DND-41 (cell line): ENCODE measurements at regions not wholly inside any gene's neighbourhood (a gene's known extent, or its start where the extent isn't known, plus 50 kb on each side); places are given as distances from the start of the nearest gene placed in this dataset.

Experiments used
- ATAC-seq: fragments of 200-7000 bp; cut with Tn5 transposase; 3 replicates; pipeline ENCODE4 v1.9.1; 2021; ENCODE audit warnings: low read depth; ENCODE audit not compliant: insufficient read depth
- DNase-seq: peaks from one replicate; pipeline ENCODE4 v3.0.0-alpha.2; 2020
- H2AFZ ChIP-seq: 2 replicates; pipeline ENCODE4 v1.6.0; 2012; ENCODE audit warnings: low read depth, low read length
- H3K27ac ChIP-seq: 2 replicates; pipeline ENCODE4 v1.5.1; 2012; ENCODE audit warnings: low read length, inconsistent platforms
- H3K27me3 ChIP-seq: fragments of 200-600 bp; sonication (generic); 2 replicates; pipeline ENCODE4 v1.6.0; 2012; ENCODE audit warnings: low read length, mild to moderate bottlenecking, inconsistent platforms; ENCODE audit not compliant: insufficient read depth, poor library complexity
- H3K36me3 ChIP-seq: 2 replicates; pipeline ENCODE4 v1.5.1; 2012; ENCODE audit warnings: low read length, inconsistent platforms; ENCODE audit not compliant: insufficient read depth
- H3K4me1 ChIP-seq: 2 replicates; pipeline ENCODE4 v1.5.1; 2012; ENCODE audit warnings: mild to moderate bottlenecking, low read length; ENCODE audit not compliant: insufficient read depth
- H3K4me2 ChIP-seq: 2 replicates; pipeline ENCODE4 v1.6.0; 2012; ENCODE audit warnings: mild to moderate bottlenecking, moderate library complexity, low read length, inconsistent platforms; ENCODE audit not compliant: insufficient read depth
- H3K4me3 ChIP-seq, 2 experiments: fragments of 200-600 bp in 1 of 2; shearing (Covaris generic) in 1 of 2; 2 replicates each; pipeline ENCODE4 v1.5.1; 2012 to 2016; ENCODE audit warnings: inconsistent platforms in 2 of 2, low read length in 2 of 2, mild to moderate bottlenecking in 2 of 2, low read depth in 1 of 2, moderate library complexity in 1 of 2
- H3K79me2 ChIP-seq: 2 replicates; pipeline ENCODE4 v1.6.0; 2012; ENCODE audit warnings: low read length, inconsistent platforms; ENCODE audit not compliant: insufficient read depth
- H3K9ac ChIP-seq: 2 replicates; pipeline ENCODE4 v1.6.0; 2012; ENCODE audit warnings: low read depth, mild to moderate bottlenecking, inconsistent platforms, low read length, moderate library complexity
- H3K9me3 ChIP-seq: 2 replicates; pipeline ENCODE4 v1.5.1; 2012; ENCODE audit warnings: low read length, moderate library complexity, mild to moderate bottlenecking, inconsistent platforms; ENCODE audit not compliant: insufficient read depth, severe bottlenecking
- H4K20me1 ChIP-seq: 2 replicates; pipeline ENCODE4 v1.6.0; 2012; ENCODE audit warnings: low read length; ENCODE audit not compliant: insufficient read depth
- CTCF ChIP-seq: IDR thresholded peaks from 2 replicates; pipeline ENCODE4 v1.5.1; 2012; ENCODE audit warnings: borderline replicate concordance, low read length, moderate library complexity, mild to moderate bottlenecking; ENCODE audit not compliant: poor library complexity, severe bottlenecking; ENCODE audit errors: extremely low read depth
- EZH2 ChIP-seq: IDR thresholded peaks from 3 replicates; pipeline ENCODE4 v1.6.1; 2012; ENCODE audit warnings: borderline replicate concordance, low read depth, mild to moderate bottlenecking, moderate library complexity, low read length, inconsistent platforms; ENCODE audit not compliant: severe bottlenecking

DNA sequence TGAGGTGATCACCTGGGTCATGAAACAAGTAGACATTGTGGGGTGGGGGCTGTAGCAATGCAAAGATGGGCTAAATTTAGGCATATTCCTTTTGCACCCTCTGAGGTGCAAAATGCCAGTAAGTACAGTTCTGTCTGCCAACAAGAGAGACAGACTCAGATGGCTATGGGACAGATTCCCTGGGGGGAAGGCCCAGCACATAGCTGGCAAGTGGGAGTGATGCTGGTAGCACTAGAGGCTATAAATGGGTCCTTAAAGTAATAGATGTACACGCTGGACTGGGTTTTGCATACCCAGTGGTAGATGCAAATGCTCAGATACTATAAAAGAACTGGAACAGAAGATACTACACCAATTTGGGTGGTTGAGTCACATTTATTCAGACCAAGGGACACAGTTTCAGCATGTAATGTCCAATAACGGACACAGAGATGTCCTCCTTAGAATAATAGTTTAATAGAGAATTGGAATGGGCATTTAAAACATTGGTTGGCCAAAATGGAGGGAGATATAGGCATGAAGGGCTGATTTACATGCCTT lies 67.4 kb upstream of the RNU6-1 start:
- ATAC-seq (no peak), DNase-seq (no peak)
- Histone ChIP-seq H3K27me3 (no peaks in the 10 kb centered on the region), H3K36me3 (no peaks in the 10 kb centered on the region), H3K79me2 (no peaks in the 10 kb centered on the region), H3K27ac (no peak overlapping the region), H3K9me3 (peaks cover 7% of the 10 kb centered on the region), H3K4me2 (no peak overlapping the region), H3K9ac (no peak overlapping the region), H3K4me3 (no peak overlapping the region), H4K20me1 (no peaks in the 10 kb centered on the region), H2AFZ (no peak overlapping the region), H3K4me1 (no peaks in the 10 kb centered on the region)
- no peak for TF ChIP-seq EZH2
- TF ChIP-seq CTCF: no peak

DNA sequence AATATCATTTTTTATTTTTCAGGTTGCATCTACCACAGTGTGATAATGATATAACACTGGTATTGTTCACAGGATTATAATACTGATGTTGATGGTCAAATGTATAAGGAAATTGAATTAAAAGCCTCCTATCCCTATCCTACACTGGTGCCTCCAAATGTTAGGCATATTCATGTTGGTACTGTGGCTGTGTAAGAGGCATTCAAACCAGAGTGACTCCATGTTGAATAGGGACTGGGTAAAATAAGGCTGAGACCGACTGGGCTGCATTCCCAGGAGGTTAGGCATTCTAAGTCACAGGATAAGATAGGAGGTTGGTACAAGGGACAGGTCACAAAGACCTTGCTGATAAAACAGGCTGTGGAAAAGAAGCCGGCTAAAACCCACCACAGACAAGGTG lies 68.9 kb upstream of the RNU6-1 start:
- DNase-seq (no peak), ATAC-seq (no peak)
- TF ChIP-seq CTCF (no peak), EZH2 (no peak)
- H3K4me1 ChIP-seq: no peaks in the 10 kb centered on the region
- H3K27me3 ChIP-seq: no peaks in the 10 kb centered on the region
- H3K4me3 ChIP-seq: no peak overlapping the region
- H4K20me1 ChIP-seq: no peaks in the 10 kb centered on the region
- H3K9ac ChIP-seq: no peak overlapping the region
- H3K9me3 ChIP-seq: peaks cover 7% of the 10 kb centered on the region
- no peak overlapping the region for H2AFZ ChIP-seq
- H3K27ac ChIP-seq: no peak overlapping the region
- no peaks in the 10 kb centered on the region for H3K36me3 ChIP-seq
- no peaks in the 10 kb centered on the region for H3K79me2 ChIP-seq
- no peak overlapping the region for H3K4me2 ChIP-seq

DNA sequence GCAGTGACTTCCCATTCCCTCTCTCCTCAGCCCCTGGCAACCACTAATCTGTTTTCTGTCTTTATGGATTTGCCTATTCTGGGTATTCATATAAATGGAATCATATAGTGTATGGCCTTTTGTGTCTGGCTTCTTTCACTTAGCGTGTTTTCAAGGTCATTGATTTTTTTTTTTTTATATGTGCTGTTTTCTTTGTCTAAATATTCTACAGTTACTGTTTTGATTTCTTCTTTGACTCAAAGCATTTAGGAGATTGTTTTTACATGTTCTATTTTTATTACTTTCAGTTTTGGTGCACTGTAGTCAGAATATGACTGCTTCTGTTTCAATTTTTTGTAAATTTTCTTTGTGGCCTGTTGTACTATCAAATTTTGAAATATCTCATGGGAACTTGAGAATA lies 71.9 kb upstream of the RNU6-1 start:
- no peak overlapping the region for H3K4me2 ChIP-seq
- no peaks in the 10 kb centered on the region for H3K27me3 ChIP-seq
- no peak overlapping the region for H3K27ac ChIP-seq
- no peaks in the 10 kb centered on the region for H3K36me3 ChIP-seq
- H3K79me2 ChIP-seq: no peaks in the 10 kb centered on the region
- DNase-seq: no peak
- H4K20me1 ChIP-seq: no peaks in the 10 kb centered on the region
- no peak overlapping the region for H3K9ac ChIP-seq
- TF ChIP-seq EZH2 (no peak), CTCF (no peak)
- H3K4me3 ChIP-seq: no peak overlapping the region
- no peaks in the 10 kb centered on the region for H3K4me1 ChIP-seq
- H3K9me3 ChIP-seq: peaks cover 7% of the 10 kb centered on the region
- H2AFZ ChIP-seq: no peak overlapping the region
- ATAC-seq: no peak

- H4K20me1 ChIP-seq: no peaks in the 10 kb centered on the region
- no peaks in the 10 kb centered on the region for H3K4me1 ChIP-seq
- H2AFZ ChIP-seq: no peak overlapping the region
- H3K9ac ChIP-seq: no peak overlapping the region
- H3K9me3 ChIP-seq: peaks cover 18% of the 10 kb centered on the region
- H3K36me3 ChIP-seq: no peaks in the 10 kb centered on the region
- H3K4me2 ChIP-seq: no peak overlapping the region
- no peak overlapping the region for H3K4me3 ChIP-seq
- ATAC-seq (no peak), DNase-seq (no peak)
- TF ChIP-seq CTCF (no peak), EZH2 (no peak)
- no peaks in the 10 kb centered on the region for H3K27me3 ChIP-seq
- no peaks in the 10 kb centered on the region for H3K79me2 ChIP-seq
- no peak overlapping the region for H3K27ac ChIP-seq
Observed at GRCh38 chr15:67914028-67914427, 74.2 kb upstream of the RNU6-1 start.
